ENCODE measurements at regions not wholly inside any gene's neighbourhood (a gene's known extent, or its start where the extent isn't known, plus 50 kb on each side); places are given as distances from the start of the nearest gene placed in this dataset.

DNA sequence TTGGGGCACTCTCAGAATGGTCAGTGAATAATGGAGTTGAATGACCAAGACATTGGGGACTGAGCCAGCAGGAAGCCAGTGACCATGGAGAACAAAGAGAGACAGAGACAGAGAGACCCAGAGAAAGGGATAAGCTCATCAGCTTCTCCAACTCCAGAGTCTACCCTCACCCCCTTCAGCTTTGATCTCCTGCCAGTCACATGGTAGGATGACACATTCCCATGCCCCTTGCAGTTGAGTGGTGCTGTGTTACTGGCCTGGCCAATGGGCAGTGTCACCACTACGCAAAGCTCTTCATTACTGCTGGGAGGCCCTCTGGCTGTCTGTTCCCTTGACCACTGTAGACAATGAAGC, 643.5 kb downstream of the AJAP1 start:
- TF ChIP-seq POLR2A (IDR thresholded peaks at IDR 0.05) = no peak
- TF ChIP-seq, protein P1, sequence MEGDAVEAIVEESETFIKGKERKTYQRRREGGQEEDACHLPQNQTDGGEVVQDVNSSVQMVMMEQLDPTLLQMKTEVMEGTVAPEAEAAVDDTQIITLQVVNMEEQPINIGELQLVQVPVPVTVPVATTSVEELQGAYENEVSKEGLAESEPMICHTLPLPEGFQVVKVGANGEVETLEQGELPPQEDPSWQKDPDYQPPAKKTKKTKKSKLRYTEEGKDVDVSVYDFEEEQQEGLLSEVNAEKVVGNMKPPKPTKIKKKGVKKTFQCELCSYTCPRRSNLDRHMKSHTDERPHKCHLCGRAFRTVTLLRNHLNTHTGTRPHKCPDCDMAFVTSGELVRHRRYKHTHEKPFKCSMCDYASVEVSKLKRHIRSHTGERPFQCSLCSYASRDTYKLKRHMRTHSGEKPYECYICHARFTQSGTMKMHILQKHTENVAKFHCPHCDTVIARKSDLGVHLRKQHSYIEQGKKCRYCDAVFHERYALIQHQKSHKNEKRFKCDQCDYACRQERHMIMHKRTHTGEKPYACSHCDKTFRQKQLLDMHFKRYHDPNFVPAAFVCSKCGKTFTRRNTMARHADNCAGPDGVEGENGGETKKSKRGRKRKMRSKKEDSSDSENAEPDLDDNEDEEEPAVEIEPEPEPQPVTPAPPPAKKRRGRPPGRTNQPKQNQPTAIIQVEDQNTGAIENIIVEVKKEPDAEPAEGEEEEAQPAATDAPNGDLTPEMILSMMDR (IDR thresholded peaks at IDR 0.05) = no peak

All from right lobe of liver (tissue), 4 donors.